ENCODE measurements at regions not wholly inside any gene's neighbourhood (a gene's known extent, or its start where the extent isn't known, plus 50 kb on each side); places are given as distances from the start of the nearest gene placed in this dataset.

- Histone ChIP-seq H3K79me2 (ENCODE audit: control insufficient read depth in 1 of 2, insufficient read depth in 2 of 2, low read length in 2 of 2) (no peaks in the 10 kb centered on the region), H3K4me3 (ENCODE audit: extremely low read depth in 1 of 4, insufficient read depth in 2 of 4, low read depth in 3 of 4, low read length in 4 of 4) (no peak overlapping the region), H4K91ac (replicated peaks; ENCODE audit: insufficient read length, low read length) (no peak overlapping the region), H2BK20ac (ENCODE audit: low read length) (no peak overlapping the region), H2BK15ac (ENCODE audit: low read length) (no peak overlapping the region), H3K9ac (replicated peaks in 1 of 4; ENCODE audit: extremely low read depth in 1 of 4, low read depth in 3 of 4, low read length in 3 of 4) (no peak overlapping the region), H3K27ac (ENCODE audit: low read depth, low read length) (no peak overlapping the region), H2AFZ (ENCODE audit: low read length) (no peak overlapping the region), H2BK5ac (ENCODE audit: low read depth, low read length) (no peak overlapping the region), H3K23me2 (ENCODE audit: low read depth, low read length) (no peaks in the 10 kb centered on the region), H3K56ac (replicated peaks; ENCODE audit: insufficient read length, low read depth, low read length) (no peak overlapping the region), H2AK5ac (ENCODE audit: low read depth, low read length) (no peak overlapping the region), H3K23ac (ENCODE audit: insufficient read length) (no peak overlapping the region), H3K27me3 (replicated peaks in 1 of 4; ENCODE audit: control insufficient read depth in 3 of 4, extremely low read depth in 1 of 4, insufficient read depth in 3 of 4, low read length in 3 of 4) (no peaks in the 10 kb centered on the region), H3K36me3 (ENCODE audit: control insufficient read depth in 2 of 4, insufficient read depth in 4 of 4, low read length in 3 of 4) (no peaks in the 10 kb centered on the region), H3K79me1 (ENCODE audit: low read depth, low read length) (no peaks in the 10 kb centered on the region), H4K20me1 (replicated peaks in 1 of 2; ENCODE audit: control insufficient read depth in 1 of 2, insufficient read depth in 2 of 2, low read length in 2 of 2) (no peaks in the 10 kb centered on the region), H3K4me1 (replicated peaks in 1 of 4; ENCODE audit: control insufficient read depth in 3 of 4, insufficient read depth in 4 of 4, low read length in 3 of 4) (peaks cover 0 to 3% (median 0%) of the 10 kb centered on the region in 4 experiments; a peak in 2 of 7 replicates), H4K8ac (ENCODE audit: extremely low read depth, insufficient read depth, low read length) (no peak overlapping the region), H3K4me2 (ENCODE audit: insufficient read depth in 1 of 2, low read depth in 2 of 2, low read length in 2 of 2) (no peak overlapping the region), H2BK120ac (replicated peaks; ENCODE audit: low read depth, low read length) (no peak overlapping the region), H3K14ac (ENCODE audit: insufficient read length) (no peak overlapping the region), H4K5ac (ENCODE audit: insufficient read length, low read depth, low read length) (no peak overlapping the region), H3K18ac (ENCODE audit: extremely low read depth, low read length) (no peak overlapping the region), H2BK12ac (ENCODE audit: low read depth, low read length) (no peak overlapping the region), H3K9me3 (ENCODE audit: insufficient read depth in 2 of 2, low read depth in 1 of 2, low read length in 1 of 2) (no peaks in the 10 kb centered on the region), H3K4ac (replicated peaks; ENCODE audit: insufficient read length, low read depth, low read length) (no peak overlapping the region)
- POLR2A ChIA-PET (ENCODE audit: partially characterized antibody), result no interaction called here
- WGBS, 2 experiments (ENCODE audit: extremely low coverage in 1 of 2, insufficient coverage in 1 of 2, insufficient read length in 1 of 2, insufficient replicate concordance in 2 of 2, low coverage in 1 of 2, low lambda C conversion rate in 2 of 2, missing lambda C conversion rate in 1 of 2), result 68% methylated on average over 2 of the region's 2 CpGs; no CpG with 5 or more reads in 1 of the 2 experiments
- FAIRE-seq (no peak), DNase-seq (ENCODE audit: low read depth in 1 of 2, low spot score in 2 of 2) (no peak)
- no peak for TF ChIP-seq CHD2 (IDR thresholded peaks at IDR 0.05; ENCODE audit: low read length)
- TF ChIP-seq, protein P1, sequence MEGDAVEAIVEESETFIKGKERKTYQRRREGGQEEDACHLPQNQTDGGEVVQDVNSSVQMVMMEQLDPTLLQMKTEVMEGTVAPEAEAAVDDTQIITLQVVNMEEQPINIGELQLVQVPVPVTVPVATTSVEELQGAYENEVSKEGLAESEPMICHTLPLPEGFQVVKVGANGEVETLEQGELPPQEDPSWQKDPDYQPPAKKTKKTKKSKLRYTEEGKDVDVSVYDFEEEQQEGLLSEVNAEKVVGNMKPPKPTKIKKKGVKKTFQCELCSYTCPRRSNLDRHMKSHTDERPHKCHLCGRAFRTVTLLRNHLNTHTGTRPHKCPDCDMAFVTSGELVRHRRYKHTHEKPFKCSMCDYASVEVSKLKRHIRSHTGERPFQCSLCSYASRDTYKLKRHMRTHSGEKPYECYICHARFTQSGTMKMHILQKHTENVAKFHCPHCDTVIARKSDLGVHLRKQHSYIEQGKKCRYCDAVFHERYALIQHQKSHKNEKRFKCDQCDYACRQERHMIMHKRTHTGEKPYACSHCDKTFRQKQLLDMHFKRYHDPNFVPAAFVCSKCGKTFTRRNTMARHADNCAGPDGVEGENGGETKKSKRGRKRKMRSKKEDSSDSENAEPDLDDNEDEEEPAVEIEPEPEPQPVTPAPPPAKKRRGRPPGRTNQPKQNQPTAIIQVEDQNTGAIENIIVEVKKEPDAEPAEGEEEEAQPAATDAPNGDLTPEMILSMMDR (IDR thresholded peaks at IDR 0.05; ENCODE audit: control extremely low read depth in 1 of 3, insufficient read depth in 1 of 3, low read depth in 1 of 3, low read length in 3 of 3), result no peak
- TF ChIP-seq CEBPB (IDR thresholded peaks at IDR 0.05; ENCODE audit: low read depth, low read length), result no peak
- CTCF ChIA-PET (ENCODE audit: partially characterized antibody), result interaction anchor here (0.7 to 2.3 kb wide), 3 partner anchors 16 to 100 kb away, joined by 3 to 6 read pairs (median 4); no protein-coding TSS in a partner anchor
These were observed 191.6 kb downstream of the TENT4A start for GRCh38 chr5:6904860-6905259.

Data from H1 (cell line).